ENCODE measurements at regions not wholly inside any gene's neighbourhood (a gene's known extent, or its start where the extent isn't known, plus 50 kb on each side); places are given as distances from the start of the nearest gene placed in this dataset.

GRCh38 chr9:91127653-91128052 lies 234.1 kb downstream of the AUH start:
- TF ChIP-seq POLR2A (IDR thresholded peaks at IDR 0.05; ENCODE audit: low read depth, low read length) (no peak), POLR2AphosphoS5 (IDR thresholded peaks at IDR 0.05; ENCODE audit: low read depth, low read length) (no peak)
